ENCODE measurements at regions not wholly inside any gene's neighbourhood (a gene's known extent, or its start where the extent isn't known, plus 50 kb on each side); places are given as distances from the start of the nearest gene placed in this dataset.
A peak's percentile ranks its signal among the peaks of the same experiment; 100 is the strongest.

DNA sequence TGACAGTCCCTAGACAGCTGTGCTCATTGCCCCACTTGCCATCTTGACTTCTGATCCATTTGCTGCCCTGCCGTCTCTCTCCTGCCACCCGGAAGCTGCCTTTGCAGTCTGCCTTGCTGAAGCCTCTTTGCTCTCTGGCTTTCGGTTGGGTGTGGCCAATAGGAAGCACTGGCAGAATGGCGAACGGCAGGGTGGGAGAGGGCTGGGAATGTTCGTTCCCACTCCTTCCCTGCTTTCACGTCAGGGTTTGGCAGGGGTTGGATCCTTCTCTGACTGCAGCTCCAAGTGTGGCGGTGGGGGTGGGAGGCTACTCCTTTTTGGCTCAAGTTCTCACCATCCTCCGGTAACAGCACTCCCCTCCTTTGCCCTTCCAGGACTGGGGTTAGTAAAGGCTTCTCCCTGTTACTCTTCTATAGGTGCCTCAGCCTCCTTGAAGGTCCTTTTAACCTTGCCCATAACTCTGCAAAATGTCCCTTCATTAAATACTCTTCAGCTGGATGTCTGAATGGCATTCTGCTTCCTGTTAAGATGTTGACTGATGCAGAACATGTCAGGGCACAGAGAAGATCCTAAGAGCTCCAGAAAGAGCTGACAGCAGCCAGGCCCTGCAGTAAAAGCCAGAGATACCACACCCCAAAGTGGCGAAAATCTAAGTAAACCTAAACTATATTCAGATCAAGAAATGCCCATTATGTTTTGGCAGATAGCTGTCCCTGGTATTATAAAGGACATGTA lies 299.7 kb downstream of the CDCA7 start:
- intact Hi-C loops (cut with DNase I): no loop called here
- DNase-seq: no peak

DNA sequence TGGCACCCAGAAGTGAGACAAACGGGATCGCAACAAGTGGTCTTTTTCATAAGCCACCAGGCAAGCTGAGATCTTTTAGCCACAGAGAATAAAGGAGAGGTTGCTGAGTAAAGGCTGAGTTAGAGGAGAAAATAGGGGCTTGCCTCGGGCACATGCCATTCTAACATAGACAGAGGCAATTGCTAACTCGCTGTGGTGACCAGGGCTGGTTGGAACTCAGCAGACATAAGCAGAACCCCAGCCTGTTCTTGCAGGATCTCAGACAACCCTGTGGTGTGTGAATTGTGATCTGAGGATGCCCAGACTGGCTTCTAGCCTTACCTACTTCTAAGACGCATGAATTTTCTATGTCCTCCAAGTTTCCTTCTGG lies 300.2 kb downstream of the CDCA7 start:
- no peak for DNase-seq
- intact Hi-C loops (cut with DNase I): no loop called here

GRCh38 chr2:173656086-173656485 lies 301.4 kb downstream of the CDCA7 start:
- DNase-seq: no peak
- intact Hi-C loops (cut with DNase I): no loop called here

DNA sequence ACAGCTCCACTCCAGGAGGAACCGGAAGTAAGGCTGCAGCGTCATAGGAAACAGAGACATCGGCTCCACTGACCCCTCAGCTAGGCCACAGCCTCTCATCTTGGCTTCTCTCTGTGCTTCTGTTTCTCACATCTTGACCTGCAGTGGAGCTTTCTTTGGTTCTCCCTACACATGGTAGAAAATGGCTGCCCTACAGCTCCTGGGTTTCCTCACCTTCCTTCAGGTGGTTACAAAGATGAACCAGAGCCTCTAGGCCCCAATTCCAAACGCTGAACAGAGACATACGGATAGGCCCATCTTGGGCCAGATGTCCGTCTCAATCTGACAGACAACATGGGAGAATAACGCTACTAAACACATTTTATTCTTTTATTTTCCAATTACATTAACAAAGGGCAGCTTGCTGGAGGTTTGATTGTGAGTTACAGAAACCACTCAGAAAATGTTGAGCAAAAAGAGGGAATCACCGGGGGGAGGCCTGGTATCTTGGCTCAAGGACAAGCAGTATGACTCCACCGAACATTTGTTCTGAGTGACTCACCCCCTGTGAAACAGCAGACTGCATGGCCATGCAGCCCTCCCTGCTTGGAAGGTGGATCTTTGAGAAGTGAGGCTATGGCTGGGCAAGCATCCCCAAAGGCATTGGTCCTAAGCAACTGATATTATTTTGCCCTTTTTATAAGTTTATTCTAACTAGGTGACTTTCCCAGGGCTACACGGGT lies 303.5 kb downstream of the CDCA7 start:
- no peak for DNase-seq
- intact Hi-C loops (cut with DNase I): no loop called here

DNA sequence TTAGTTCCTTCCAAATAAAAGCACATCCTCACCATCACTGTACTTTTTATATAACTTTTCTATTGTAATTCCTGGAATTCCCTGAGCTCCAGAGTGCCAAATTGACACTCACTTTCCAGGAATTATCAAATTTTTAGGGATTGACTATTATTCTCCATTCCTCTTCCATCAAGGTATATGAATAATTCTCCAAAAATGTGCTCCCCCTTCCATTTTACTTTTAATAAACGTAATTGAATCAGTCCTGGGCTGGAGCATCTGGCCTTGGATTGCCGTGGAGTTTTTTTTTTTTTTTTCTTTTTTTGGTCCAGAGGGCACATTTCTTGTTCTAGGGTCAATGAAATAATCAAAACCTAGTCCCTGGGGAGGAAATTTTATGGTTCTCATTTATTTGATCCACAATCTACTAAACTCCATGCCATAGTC lies 304.3 kb downstream of the CDCA7 start:
- DNase-seq: no peak
- intact Hi-C loops (cut with DNase I): no loop called here

- no peak for DNase-seq
- intact Hi-C loops (cut with DNase I): no loop called here
Measured at GRCh38 chr2:173659509-173659908, 304.8 kb downstream of the CDCA7 start.

DNA sequence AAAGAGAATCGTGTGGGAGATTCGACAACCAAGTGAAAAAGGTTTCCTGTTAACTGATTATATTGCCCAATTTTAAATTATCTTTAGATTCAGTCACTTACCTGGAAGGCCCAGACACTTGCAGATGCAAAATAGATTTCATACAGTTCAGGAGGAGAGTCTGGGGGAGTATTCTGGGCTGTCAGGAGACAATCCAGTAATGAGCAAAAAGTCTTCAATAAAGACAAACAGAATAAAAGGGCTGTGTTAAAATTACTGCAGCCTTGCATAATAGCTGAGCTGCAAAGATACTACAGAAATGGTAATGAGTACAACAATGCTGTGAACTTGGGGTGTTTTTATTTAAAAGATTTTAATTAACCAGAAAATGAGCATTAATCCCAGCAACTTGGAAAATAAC lies 303.6 kb downstream of the SP3 start:
- intact Hi-C loops (cut with DNase I): no loop called here
- DNase-seq: peak in 5 of 42 donors; percentile 10 to 47 (median 19)

GRCh38 chr2:173663353-173663752 lies 301.8 kb downstream of the SP3 start:
- intact Hi-C loops (cut with DNase I): no loop called here
- DNase-seq: no peak

DNA sequence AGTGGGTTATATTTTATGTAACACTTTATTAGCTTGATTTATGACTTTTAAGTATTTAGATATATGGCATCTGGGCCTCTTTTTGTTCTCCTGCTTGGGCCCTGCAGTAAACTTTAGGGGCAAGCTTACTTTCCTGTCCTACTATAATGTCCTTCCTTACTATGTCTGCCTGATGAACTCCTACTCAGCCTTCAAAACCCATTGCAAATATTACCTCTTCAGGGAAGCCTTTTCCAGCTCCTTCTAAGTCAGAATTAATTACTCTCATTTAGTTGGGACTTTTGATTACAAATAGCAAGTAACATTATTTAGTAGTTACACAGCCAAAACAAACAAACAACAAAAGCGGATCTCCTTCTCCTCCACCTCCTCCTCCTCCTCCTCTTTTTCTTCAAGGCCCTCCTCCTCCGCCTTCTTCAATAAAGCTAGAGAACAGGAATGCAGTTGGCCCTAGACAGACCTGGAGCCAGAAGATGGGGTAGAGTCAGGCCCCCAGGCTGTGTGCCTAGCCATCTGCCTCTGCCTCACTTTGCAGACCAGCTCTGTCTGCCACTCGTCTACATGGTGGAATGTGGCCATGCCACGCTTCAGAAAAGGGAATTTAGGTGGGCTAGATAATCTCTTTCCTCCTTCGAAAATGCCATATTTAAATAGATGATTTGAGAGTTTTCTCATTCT lies 301.2 kb downstream of the SP3 start:
- intact Hi-C loops (cut with DNase I): no loop called here
- no peak for DNase-seq

DNA sequence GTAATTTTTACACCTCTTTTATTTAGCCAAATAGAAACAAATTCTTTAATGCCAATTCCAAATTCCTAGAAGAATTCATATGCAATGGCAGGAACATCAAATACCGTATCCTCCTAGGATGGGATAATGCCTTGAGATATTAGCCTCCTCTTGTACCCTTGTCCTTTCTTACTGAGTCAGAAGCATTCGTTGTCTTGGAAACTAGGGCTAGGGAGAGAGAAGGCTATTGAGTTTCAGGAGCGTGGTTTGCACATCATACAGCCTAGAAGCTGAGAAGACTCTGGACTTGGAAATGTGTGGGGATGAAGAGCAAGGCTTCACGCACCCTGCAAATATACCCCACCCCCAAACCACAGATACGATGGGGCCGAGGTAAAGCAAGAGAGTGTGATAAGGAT lies 300.7 kb downstream of the SP3 start:
- intact Hi-C loops (cut with DNase I): no loop called here
- DNase-seq: no peak

- no peak for DNase-seq
- intact Hi-C loops (cut with DNase I): no loop called here
Measured at GRCh38 chr2:173666171-173666888, 298.8 kb downstream of the SP3 start.

GRCh38 chr2:173667014-173667413 lies 298.2 kb downstream of the SP3 start:
- intact Hi-C loops (cut with DNase I): no loop called here
- no peak for DNase-seq

GRCh38 chr2:173667415-173667814 lies 297.8 kb downstream of the SP3 start:
- DNase-seq: no peak
- intact Hi-C loops (cut with DNase I): no loop called here

GRCh38 chr2:173669271-173669853 lies 295.8 kb downstream of the SP3 start:
- intact Hi-C loops (cut with DNase I): no loop called here
- DNase-seq: no peak

GRCh38 chr2:173669888-173670287 lies 295.3 kb downstream of the SP3 start:
- intact Hi-C loops (cut with DNase I): no loop called here
- no peak for DNase-seq

GRCh38 chr2:173672573-173673340 lies 292.4 kb downstream of the SP3 start:
- DNase-seq: no peak
- intact Hi-C loops (cut with DNase I): no loop called here

DNA sequence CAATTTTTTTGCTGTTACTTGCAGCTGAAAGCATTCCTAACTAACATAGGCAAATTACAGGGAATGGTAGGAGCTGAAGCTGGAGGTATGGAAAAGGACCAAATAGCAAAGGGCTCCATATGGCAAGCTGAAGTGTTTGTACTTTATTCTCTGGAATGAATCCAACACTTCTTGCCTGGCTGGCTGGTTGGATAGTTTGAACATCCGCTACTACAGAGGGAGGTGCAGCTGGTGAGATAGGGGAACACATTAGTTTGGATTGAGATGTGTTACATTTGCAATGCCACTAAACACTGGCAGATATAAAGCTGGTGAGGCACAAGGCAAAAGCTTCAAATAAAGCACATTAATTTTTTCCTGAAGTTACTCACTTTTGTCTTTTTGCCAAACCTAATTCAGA lies 291.5 kb downstream of the SP3 start:
- no peak for DNase-seq
- intact Hi-C loops (cut with DNase I): no loop called here

GRCh38 chr2:173676647-173677046 lies 288.5 kb downstream of the SP3 start:
- intact Hi-C loops (cut with DNase I): no loop called here
- DNase-seq: no peak

DNA sequence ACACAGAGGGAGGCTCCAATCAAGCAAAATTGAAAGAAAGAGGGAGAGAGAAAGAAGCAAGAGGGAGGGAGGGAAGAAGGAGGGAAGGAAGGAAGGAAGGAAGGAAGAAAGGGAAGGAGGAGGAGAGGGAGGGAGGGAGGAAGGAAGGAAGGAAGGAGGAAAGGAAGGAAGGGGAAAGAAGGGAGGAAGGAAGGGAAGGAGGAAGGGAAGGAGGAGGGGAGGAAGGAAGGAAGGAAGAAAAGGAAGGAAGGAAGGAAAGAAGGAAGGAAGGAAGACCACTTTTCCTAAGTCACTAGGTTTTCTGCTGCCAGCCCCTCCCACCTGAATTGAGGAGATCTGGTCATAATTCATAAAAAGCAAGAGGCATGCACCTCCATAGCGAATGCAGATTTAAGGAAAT lies 287.0 kb downstream of the SP3 start:
- intact Hi-C loops (cut with DNase I): no loop called here
- no peak for DNase-seq
